ENCODE measurements at regions not wholly inside any gene's neighbourhood (a gene's known extent, or its start where the extent isn't known, plus 50 kb on each side); places are given as distances from the start of the nearest gene placed in this dataset.

GRCh38 chr2:41821167-41821566, 226.7 kb upstream of the PKDCC start:
- DNase-seq = no peak

GRCh38 chr2:41826921-41827320, 220.9 kb upstream of the PKDCC start:
- DNase-seq = no peak

GRCh38 chr2:41827354-41827971, 220.4 kb upstream of the PKDCC start:
- DNase-seq = no peak

GRCh38 chr2:41828052-41828643, 219.7 kb upstream of the PKDCC start:
- no peak for DNase-seq

GRCh38 chr2:41829052-41829451, 218.8 kb upstream of the PKDCC start:
- DNase-seq = no peak

- no peak for DNase-seq
These were observed 217.2 kb upstream of the PKDCC start for GRCh38 chr2:41830600-41830999.

GRCh38 chr2:41832218-41832617, 215.6 kb upstream of the PKDCC start:
- no peak for DNase-seq

GRCh38 chr2:41835401-41835800, 212.4 kb upstream of the PKDCC start:
- no peak for DNase-seq

GRCh38 chr2:41836948-41837347, 210.9 kb upstream of the PKDCC start:
- peak; percentile 43 for DNase-seq

GRCh38 chr2:41837610-41838009, 210.2 kb upstream of the PKDCC start:
- no peak for DNase-seq

GRCh38 chr2:41840702-41841551, 206.9 kb upstream of the PKDCC start:
- peak; percentile 98 for DNase-seq

GRCh38 chr2:41846962-41847361, 200.9 kb upstream of the PKDCC start:
- DNase-seq = no peak

- no peak for DNase-seq
These were observed 199.9 kb upstream of the PKDCC start for GRCh38 chr2:41847744-41848441.

GRCh38 chr2:41851554-41851953, 196.3 kb upstream of the PKDCC start:
- no peak for DNase-seq

- peak; percentile 40 for DNase-seq
These were observed 194.2 kb upstream of the PKDCC start for GRCh38 chr2:41853427-41854191.

GRCh38 chr2:41854227-41854626, 193.6 kb upstream of the PKDCC start:
- no peak for DNase-seq

- DNase-seq = no peak
These were observed 190.9 kb upstream of the PKDCC start for GRCh38 chr2:41856946-41857345.

- DNase-seq = no peak
These were observed 188.0 kb upstream of the PKDCC start for GRCh38 chr2:41859615-41860514.

- DNase-seq = no peak
These were observed 184.8 kb upstream of the PKDCC start for GRCh38 chr2:41863062-41863461.

- no peak for DNase-seq
These were observed 182.6 kb upstream of the PKDCC start for GRCh38 chr2:41865263-41865662.

GRCh38 chr2:41867553-41867952, 180.3 kb upstream of the PKDCC start:
- no peak for DNase-seq

Data from CD4-positive, alpha-beta T cell treated with Interleukin-17A for 4 hours (primary cell).